Osteoblast (primary cell): ENCODE measurements at regions not wholly inside any gene's neighbourhood (a gene's known extent, or its start where the extent isn't known, plus 50 kb on each side); places are given as distances from the start of the nearest gene placed in this dataset.
"Not testable (repeated sequence)": the region's sequence is repeated elsewhere in the genome, so short reads cannot be mapped to it uniquely, and the experiment has no call there.

Experiments
- DNase-seq: peaks from one replicate; pipeline ENCODE4 v3.0.0; 2011; ENCODE audit warnings: low spot score, mixed read lengths; ENCODE audit not compliant: insufficient read length; ENCODE audit errors: missing footprints
- H2AFZ ChIP-seq: 2 replicates; pipeline ENCODE4 v1.6.0; 2011; ENCODE audit warnings: mild to moderate bottlenecking, low read length
- H3K27ac ChIP-seq: 2 replicates; pipeline ENCODE4 v1.5.1; 2011; ENCODE audit warnings: mild to moderate bottlenecking, low read depth, low read length, moderate library complexity
- H3K27me3 ChIP-seq: 2 replicates; pipeline ENCODE4 v1.6.0; 2012; ENCODE audit warnings: mild to moderate bottlenecking, control low read depth, inconsistent platforms, low read length, moderate library complexity; ENCODE audit not compliant: insufficient read depth
- H3K36me3 ChIP-seq: 2 replicates; pipeline ENCODE4 v1.5.1; 2011; ENCODE audit warnings: mild to moderate bottlenecking, low read length, control low read depth, moderate library complexity; ENCODE audit not compliant: insufficient read depth
- H3K4me1 ChIP-seq: 2 replicates; pipeline ENCODE4 v1.5.1; 2011; ENCODE audit warnings: mild to moderate bottlenecking, low read length, control low read depth, moderate library complexity; ENCODE audit not compliant: insufficient read depth
- H3K4me2 ChIP-seq: 2 replicates; pipeline ENCODE4 v1.6.0; 2011; ENCODE audit warnings: mild to moderate bottlenecking, low read length; ENCODE audit not compliant: insufficient read depth
- H3K4me3 ChIP-seq: fragments of 200-600 bp; sonication (generic); 3 replicates; pipeline ENCODE4 v1.5.1; 2012; ENCODE audit warnings: mild to moderate bottlenecking, low read length, inconsistent platforms; ENCODE audit not compliant: insufficient read depth
- H3K79me2 ChIP-seq: 2 replicates; pipeline ENCODE4 v1.6.0; 2012; ENCODE audit warnings: mild to moderate bottlenecking, low read length, control low read depth, inconsistent platforms; ENCODE audit not compliant: insufficient read depth
- H3K9me3 ChIP-seq: 2 replicates; pipeline ENCODE4 v1.5.1; 2011; ENCODE audit warnings: low read depth, low read length, control low read depth
- H4K20me1 ChIP-seq: 2 replicates; pipeline ENCODE4 v1.6.0; 2012; ENCODE audit warnings: mild to moderate bottlenecking, low read length, control low read depth; ENCODE audit not compliant: insufficient read depth

- H3K36me3 ChIP-seq, H3K27ac ChIP-seq, H3K4me3 ChIP-seq, H4K20me1 ChIP-seq, H2AFZ ChIP-seq, H3K79me2 ChIP-seq, H3K27me3 ChIP-seq, DNase-seq, H3K4me1 ChIP-seq, H3K9me3 ChIP-seq, H3K4me2 ChIP-seq: not testable (repeated sequence)
Observed at GRCh38 chr7:65136850-65137249, 130.4 kb upstream of the ERV3-1 start.

- H2AFZ ChIP-seq, H3K27ac ChIP-seq, H3K79me2 ChIP-seq, H3K9me3 ChIP-seq, H3K27me3 ChIP-seq, H3K36me3 ChIP-seq, H3K4me2 ChIP-seq, H3K4me3 ChIP-seq, H4K20me1 ChIP-seq, DNase-seq, H3K4me1 ChIP-seq: not testable (repeated sequence)
Observed at GRCh38 chr7:65133087-65133486, 126.6 kb upstream of the ERV3-1 start.

- H3K9me3 ChIP-seq, H2AFZ ChIP-seq: not testable (repeated sequence)
Observed at GRCh38 chr7:65132256-65132655, 125.8 kb upstream of the ERV3-1 start.

DNA sequence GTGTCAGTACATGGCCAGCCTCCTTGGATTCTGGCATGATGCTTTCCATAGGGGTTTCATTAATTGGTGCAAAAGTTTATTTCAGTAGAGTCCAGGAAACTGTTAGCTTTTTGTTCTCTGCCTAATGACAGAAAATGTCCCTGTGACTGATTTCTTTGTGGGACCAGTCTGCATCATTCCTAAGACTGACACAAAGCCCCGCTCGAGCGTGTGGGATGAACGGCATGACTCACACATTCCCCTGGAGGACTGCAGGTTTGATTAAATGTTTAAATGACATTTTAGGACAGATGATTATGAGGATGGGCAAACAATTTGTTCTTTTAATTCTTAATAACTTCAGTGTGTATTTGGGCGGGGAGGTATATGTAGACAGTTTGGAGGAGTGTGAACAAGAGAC is 120.9 kb upstream of the ERV3-1 start:
- H4K20me1 ChIP-seq, H2AFZ ChIP-seq, DNase-seq, H3K36me3 ChIP-seq, H3K27ac ChIP-seq, H3K27me3 ChIP-seq, H3K4me2 ChIP-seq, H3K9me3 ChIP-seq, H3K79me2 ChIP-seq, H3K4me3 ChIP-seq, H3K4me1 ChIP-seq: not testable (repeated sequence)

More at GRCh38 chr7:65132256-65132655, 125.8 kb upstream of the ERV3-1 start:
- H3K27ac ChIP-seq, H3K79me2 ChIP-seq, H3K4me2 ChIP-seq, H3K4me1 ChIP-seq, H4K20me1 ChIP-seq, H3K27me3 ChIP-seq, H3K36me3 ChIP-seq, H3K4me3 ChIP-seq, DNase-seq: not testable (repeated sequence)

DNA sequence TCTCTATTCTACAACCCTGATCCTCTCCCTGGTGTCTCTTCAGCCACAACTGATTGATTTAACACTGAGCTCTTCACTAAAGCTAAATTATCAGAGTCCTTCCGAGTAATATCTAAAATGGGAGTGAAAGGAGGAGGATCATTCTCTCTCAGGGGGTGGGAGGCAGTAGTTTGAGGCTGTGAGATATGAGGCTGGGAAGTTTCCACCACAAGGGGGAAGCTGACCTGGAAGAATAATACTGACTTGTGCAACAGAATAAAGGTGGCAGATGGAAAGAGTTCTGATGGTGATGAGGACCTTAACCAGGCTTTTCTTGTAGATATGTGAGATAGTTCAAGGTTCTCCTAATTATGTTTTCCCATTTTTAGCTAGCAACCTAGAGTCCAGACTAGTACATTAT is 118.1 kb upstream of the ERV3-1 start:
- H4K20me1 ChIP-seq, H3K4me1 ChIP-seq, H3K4me2 ChIP-seq, H3K36me3 ChIP-seq, DNase-seq, H3K27ac ChIP-seq, H2AFZ ChIP-seq, H3K9me3 ChIP-seq, H3K4me3 ChIP-seq, H3K79me2 ChIP-seq, H3K27me3 ChIP-seq: not testable (repeated sequence)

- not testable (repeated sequence) for H2AFZ ChIP-seq, H3K27ac ChIP-seq, DNase-seq, H4K20me1 ChIP-seq, H3K27me3 ChIP-seq, H3K4me2 ChIP-seq, H3K9me3 ChIP-seq, H3K79me2 ChIP-seq, H3K4me3 ChIP-seq, H3K4me1 ChIP-seq, H3K36me3 ChIP-seq
Observed at GRCh38 chr7:65105650-65106203, 99.2 kb upstream of the ERV3-1 start.

GRCh38 chr7:65100499-65100898 is 94.0 kb upstream of the ERV3-1 start:
- DNase-seq = not testable (repeated sequence)

DNA sequence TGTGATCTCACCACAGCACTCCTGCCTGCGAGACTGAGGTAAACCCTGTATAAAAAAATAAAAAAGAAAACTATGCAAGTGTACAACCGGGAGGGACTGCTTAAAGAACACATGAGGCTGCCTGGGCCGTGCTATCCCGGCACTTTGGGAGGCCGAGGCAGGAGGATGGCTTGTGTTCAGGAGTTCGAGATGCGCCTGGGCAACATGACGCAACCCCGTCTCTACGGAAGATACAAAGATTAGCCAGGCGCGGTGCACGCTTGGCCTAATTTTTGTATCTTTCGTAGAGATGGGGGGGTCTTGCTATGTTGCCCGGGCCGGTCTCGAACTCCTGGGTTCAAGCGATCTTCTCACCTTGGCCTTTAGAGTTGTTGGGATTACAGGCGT is 75.2 kb upstream of the ERV3-1 start:
- not testable (repeated sequence) for DNase-seq, H3K27me3 ChIP-seq, H3K79me2 ChIP-seq, H3K36me3 ChIP-seq, H4K20me1 ChIP-seq, H3K4me1 ChIP-seq, H3K9me3 ChIP-seq
- Histone ChIP-seq H3K4me3 (peak overlapping the region; percentile 83), H2AFZ (peak overlapping the region; percentile 86), H3K4me2 (peak overlapping the region; percentile 76), H3K27ac (peak overlapping the region; percentile 71)

More at GRCh38 chr7:65100499-65100898, 94.0 kb upstream of the ERV3-1 start:
- H3K9me3 ChIP-seq, H3K4me2 ChIP-seq, H2AFZ ChIP-seq, H3K4me1 ChIP-seq, H4K20me1 ChIP-seq, H3K27ac ChIP-seq, H3K36me3 ChIP-seq, H3K4me3 ChIP-seq, H3K79me2 ChIP-seq, H3K27me3 ChIP-seq: not testable (repeated sequence)

DNA sequence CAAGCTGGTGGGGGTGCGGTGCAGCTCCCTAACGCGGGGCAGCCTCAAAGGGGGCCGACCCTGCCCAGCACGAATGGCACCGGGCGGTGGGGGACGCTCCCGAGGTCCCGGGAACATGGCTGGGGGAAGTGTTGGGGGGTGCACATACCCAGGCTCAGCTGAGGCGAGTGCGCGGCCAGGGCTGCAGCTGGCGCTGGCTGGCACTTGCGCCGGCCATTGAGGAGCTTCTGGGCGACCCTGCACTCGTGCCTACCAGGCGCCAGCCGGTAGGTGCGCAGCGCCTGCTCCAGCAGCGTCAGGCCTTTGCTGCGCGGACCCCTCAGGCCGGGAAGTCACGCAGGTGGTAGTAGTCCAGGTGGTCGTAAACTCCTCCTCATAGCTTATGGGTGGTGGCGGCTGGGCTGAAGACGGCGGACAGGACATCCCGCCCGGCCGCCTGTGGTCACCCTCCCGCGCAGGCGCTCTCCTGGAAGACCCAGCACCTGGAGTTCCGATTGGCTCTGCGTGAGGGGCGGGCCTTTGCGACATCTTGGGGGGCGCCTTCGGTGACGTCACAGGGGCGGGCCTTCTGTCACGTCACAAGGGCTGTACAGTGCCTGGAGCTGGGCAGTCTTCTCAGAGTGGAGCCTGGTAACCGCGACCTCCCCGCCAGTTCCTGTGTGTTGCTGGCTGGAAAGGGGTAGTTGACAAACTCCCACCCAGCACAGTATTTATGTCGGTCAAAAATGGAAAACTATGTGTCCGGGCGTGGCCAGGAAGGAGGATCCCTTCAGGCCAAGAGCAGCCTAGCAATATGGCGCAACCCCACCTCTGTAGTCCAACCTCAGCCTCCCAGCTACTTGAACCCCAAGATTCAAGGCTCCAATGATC is 74.5 kb upstream of the ERV3-1 start:
- H3K79me2 ChIP-seq, H3K4me1 ChIP-seq, H3K9me3 ChIP-seq, H3K27me3 ChIP-seq, H4K20me1 ChIP-seq, H3K36me3 ChIP-seq: not testable (repeated sequence)
- DNase-seq = peak; percentile 95
- Histone ChIP-seq H3K27ac (peak overlapping the region; percentile 71), H3K4me3 (peak overlapping the region; percentile 83), H3K4me2 (peak overlapping the region; percentile 76), H2AFZ (peak overlapping the region; percentile 91)
